Left renal cortex interstitium (tissue), 4 donors: ENCODE measurements at regions not wholly inside any gene's neighbourhood (a gene's known extent, or its start where the extent isn't known, plus 50 kb on each side); places are given as distances from the start of the nearest gene placed in this dataset.
"Not testable (repeated sequence)": the region's sequence is repeated elsewhere in the genome, so short reads cannot be mapped to it uniquely, and the experiment has no call there.

Experiments used
- DNase-seq, 4 donors: peaks; one replicate each; pipeline ENCODE4 v3.0.0-alpha.2; 2013; ENCODE audit warnings: low read depth in 4 of 4, low spot score in 2 of 4, missing footprints in 1 of 4

DNA sequence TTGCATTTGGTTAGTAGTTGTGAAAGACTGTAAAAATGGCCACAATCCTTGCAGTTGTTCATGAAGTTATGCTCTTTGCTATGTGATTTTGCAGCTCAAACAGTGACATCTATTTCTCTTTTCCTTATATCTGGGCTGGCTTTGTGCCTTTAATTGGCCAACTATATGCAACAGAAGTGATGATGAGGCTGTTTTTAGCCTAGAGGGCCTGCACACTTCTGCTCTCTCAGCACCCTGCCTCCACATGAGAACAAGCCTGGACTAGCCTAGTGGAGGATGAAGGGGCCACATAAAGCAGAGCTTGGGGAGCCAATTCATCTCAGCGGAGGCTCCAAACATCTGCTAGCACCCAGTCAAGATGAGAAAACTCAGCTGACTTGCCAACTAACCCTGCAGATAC, 339.8 kb downstream of the OMA1 start:
- DNase-seq: no peak

DNA sequence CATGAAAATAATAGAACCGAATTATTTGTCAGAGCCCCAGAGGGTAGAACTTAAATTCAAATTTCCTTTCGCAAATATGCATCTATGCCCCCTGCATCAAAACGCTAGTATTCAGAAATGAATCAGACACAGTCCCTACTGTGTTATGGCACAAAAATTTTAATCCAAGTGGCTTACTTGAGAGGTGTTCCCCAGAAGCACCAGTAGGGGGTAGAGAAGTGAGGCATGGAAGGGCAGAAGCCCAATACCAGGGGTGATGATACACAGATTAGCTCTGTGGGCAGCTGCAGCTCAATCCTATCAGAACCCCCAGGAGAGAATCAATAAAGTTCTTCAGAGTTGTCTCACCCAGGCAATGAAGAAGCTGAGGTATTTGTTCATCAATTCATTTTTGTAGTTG, 342.2 kb downstream of the OMA1 start:
- no peak for DNase-seq

DNA sequence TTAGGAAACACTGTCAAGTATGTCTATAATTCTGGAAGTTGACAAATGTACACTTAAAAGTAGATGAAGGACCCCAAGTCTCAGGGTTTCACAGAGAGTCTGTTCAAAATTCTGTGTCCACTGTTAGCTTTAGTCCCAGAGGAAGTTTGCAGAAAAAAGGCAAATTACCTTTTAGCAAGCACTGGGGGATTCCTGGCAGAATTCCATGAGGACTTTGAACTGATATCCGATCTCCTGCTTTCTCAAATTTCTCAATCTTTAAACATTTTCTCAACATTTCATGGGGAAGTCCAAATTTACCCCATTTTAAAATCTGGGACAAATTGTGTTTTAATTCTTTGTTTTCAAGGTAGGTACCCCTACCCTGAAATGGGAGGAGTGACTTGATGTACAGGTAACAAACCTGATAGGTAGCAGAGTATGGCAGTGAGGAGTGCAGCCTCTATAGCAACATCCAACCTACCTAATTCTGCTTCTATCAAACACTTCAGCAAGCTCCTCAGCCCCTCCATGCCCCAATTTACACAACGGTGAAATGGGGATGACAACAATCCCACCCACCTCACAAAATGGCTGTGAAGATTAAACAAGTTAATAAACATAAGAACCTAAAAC, 344.9 kb downstream of the OMA1 start:
- DNase-seq: no peak

DNA sequence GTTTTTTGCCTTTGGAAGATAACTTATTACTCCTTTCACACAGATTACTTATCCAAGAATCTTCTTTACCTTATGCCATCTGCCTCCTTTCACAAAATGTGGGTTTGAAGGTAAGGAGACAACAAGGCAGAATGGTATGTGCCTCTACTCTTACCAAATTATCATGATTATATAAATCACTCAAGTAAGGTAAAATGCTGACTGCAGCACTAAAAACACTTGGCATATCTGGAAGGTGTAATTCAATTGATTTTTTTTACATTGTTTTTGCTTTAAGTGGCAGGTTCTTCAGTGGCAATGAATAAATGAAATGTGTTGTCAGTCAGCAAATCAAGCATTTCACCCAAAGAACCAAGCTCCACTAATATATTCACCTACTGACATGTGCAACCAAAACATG, 346.1 kb downstream of the OMA1 start:
- DNase-seq: no peak

DNA sequence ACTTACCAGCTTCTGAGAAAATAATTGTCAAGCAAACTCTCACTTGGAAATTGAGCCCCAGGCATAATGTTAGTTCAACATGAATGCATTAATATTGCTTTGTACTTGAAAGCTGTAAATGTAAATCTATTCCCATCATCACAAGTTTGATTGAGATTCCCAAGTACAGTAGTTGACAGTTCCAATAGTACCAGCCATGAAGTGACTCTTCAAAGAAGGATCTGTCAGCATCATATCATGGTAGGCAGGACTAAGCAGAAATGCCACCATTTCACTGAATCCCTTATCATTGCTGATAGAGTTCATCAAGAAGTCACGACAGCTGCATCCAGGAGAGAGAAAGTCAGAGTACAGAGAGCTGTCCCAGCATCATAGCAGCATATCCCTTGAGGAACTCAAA, 348.7 kb downstream of the OMA1 start:
- DNase-seq: no peak

DNA sequence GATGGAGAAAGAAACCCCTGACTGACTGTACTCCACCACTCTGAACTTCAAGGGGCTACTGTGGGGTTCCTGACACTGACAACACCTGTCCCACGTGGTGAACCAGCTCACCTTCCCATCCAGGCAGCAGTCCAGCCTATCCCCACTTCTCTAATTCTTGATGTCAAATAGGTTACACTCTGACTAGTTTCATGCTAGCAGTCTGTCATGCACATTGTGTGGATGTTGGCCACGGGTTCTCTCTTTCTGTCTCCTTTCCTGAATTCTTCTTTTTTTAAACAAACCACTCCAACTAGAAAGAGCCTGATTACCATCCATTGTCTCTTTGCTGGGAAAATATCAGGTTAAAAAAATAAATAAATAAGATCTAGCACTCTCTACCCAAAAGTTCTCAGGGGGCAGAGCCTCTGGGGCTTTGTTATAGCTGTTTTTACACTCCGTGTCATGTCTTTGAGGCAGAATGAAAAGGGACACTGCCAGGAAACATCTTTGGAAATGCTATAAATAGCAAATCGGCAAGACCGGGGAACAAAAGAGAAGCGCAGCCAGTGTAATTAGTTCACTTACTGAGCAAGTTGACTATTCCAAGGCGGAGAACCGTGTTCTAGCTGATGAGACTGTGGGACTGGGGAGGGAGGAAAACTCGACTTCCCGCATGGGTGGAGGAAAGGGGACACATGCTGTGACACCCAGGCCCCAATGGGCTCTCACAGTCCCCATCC, 356.1 kb downstream of the OMA1 start:
- no peak for DNase-seq

DNA sequence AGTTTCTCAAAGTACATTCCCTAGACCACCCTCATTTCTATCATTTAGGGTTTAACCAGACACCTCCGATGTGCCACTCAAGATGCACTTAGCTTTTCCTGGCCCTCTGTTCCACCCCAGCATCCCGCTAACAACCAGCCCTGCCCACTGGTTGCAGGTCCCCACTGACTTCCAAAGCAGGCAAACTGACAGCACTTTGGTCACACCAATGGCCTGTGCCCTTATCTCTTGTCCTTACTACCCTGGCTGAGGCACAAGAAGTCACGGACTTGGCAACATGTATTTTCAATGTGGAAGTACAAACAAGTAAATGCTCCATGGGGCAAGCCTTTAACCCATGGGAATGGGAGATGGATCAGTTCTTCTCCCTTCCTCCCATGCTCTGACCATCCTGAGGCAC, 357.1 kb downstream of the OMA1 start:
- DNase-seq: no peak

DNA sequence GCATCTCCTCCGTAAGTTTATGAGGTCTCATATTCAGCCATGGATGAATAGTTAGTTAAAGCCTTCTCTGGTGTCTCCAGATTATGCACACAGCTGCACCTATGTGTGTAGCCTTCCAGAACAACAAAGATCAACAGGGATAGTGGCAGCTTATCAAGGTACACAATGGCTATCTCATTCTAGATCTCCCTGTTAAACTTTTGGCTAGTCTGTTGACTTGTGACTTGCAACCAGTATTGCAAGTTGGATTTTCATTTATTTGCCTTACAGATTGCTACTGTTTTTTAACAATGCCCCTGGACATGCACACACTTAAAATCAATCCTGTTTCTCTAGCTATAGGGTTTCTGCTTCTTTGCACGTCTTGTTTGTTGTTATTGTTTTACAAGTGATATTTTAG, 363.2 kb downstream of the OMA1 start:
- DNase-seq: no peak

DNA sequence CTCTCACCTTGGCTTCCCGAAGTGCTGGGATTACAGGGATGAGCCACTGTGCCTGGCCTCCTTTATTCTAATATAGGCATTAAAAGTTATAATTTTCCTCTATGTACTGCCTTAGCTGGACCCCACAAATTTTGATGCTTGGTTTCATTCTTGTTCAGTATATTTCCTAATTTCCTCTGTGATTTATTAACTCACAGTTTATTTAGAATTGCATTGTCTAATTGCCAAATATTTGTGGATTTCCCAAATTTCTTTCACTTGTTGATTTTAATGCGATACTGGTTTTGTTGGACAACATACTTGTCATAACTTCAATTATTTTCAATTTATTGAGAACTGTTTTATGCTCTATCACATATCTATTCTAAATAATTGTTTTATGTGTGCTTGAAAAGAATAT, 366.0 kb downstream of the OMA1 start:
- DNase-seq: no peak

DNA sequence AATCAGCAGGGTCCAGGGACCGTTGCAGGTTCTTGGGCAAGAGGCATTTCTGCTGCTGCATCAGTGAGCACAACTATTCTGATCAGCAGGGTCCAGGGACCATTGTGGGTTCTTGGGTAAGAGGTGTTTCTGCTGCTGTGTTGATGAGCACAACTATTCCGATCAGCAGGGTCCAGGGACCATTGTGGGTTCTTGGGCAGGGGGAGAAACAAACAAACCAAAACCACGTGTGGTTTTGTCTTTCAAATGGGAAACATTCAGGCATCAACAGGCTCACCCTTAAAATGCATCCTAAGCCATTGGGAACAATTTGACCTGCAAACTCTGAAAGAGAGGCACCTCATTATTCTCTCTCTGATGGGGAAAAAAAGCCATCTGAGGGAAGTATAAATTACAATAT, 377.4 kb downstream of the OMA1 start:
- not testable (repeated sequence) for DNase-seq

DNA sequence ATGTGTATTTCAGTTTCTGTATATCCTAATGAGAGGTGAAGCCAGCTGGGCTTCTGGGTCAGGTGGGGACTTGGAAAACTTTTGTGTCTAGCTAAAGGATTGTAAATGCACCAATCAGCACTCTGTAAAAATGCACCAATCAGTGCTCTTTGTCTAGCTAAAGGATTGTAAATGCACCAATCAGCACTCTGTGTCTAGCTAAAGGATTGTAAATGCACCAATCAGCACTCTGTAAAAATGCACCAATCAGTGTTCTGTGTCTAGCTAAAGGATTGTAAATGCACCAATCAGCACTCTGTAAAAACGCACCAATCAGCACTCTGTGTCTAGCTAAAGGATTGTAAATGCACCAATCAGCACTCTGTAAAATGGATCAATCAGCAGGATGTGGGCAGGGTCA, 379.4 kb downstream of the OMA1 start:
- DNase-seq: not testable (repeated sequence)

DNA sequence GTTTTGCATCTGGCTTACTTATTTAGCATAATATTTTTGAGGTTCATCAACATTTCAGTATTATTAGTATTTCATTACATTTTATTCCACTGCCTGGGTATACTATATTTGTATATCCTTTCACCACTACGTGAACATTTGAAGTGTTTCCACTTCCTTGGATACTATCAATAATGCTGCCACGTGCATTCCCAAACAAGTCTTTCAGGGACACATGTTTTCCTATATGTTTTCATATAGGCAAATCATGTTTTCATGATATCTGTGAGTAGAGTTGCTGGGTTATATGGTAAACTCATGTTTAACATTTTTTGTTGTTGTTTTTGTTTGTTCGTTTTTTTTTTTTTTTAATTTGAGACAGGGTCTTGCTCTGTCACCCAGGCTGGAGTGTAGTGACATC, 380.1 kb downstream of the OMA1 start:
- no peak for DNase-seq

DNA sequence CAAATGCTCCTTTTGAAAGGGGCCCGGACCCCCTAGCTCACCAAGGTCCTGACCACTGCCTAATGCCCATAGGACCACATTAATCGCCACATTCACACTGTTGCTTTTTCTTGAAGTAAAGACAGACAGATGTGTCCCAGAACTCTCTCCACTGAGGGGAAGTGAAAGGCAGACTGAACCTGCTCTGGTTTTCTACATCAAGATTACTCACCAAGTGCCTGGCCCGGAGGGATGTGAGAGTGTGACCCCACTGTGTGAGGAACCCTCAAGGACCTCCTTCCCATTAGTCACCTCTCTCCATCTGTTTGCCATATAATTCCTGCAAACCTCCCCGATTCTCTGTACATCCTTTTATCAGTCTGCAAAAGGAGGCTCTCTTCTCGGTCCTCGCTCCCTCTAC, 381.5 kb downstream of the OMA1 start:
- no peak for DNase-seq

DNA sequence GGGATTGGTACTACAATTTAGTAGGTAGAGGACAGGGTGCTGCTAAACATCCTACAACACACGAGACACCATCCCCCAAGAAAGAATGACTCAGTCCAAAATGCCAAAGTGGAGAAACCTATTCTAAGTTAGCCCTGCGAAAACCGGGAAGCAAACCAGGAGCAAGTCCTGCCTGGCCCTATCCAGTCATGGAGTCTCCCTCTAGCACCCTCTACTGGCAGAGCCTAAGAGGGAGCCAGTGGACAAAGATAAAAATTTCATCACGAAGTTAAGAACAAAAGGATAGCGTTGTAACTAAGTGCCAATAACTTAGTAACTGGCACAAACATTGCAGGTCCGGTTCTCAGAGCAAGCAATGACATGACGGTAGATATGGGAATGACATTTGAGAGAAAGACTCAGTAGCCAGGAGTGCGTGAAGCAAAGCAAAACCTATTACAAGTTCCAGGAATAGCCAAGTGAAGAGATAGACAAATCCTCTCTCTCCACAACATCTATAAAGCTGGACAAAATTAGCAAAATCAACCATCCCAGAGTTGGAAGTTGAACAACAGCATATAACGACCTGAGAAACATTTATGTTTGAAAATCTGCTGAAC, 383.5 kb downstream of the OMA1 start:
- DNase-seq: peak; percentile 29 to 71 (median 38)

DNA sequence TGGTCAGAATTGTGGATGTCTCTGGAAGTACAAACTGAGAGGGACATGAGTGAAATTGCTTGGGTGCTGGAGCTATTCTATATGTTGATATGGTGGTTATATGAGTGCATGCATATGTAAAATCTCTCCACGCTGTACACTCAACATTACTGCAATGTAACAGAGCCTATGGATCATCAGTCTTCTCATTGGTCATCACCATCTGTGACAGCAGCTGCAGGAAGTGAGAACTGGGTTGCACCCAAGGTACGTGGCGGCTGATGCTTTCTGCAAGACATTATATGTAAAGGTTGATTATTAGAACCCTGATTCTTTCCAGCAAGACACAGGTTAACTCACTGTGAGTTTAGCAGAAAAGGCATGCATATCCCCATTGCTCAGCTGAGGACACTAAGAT, 387.1 kb downstream of the OMA1 start:
- no peak for DNase-seq

DNA sequence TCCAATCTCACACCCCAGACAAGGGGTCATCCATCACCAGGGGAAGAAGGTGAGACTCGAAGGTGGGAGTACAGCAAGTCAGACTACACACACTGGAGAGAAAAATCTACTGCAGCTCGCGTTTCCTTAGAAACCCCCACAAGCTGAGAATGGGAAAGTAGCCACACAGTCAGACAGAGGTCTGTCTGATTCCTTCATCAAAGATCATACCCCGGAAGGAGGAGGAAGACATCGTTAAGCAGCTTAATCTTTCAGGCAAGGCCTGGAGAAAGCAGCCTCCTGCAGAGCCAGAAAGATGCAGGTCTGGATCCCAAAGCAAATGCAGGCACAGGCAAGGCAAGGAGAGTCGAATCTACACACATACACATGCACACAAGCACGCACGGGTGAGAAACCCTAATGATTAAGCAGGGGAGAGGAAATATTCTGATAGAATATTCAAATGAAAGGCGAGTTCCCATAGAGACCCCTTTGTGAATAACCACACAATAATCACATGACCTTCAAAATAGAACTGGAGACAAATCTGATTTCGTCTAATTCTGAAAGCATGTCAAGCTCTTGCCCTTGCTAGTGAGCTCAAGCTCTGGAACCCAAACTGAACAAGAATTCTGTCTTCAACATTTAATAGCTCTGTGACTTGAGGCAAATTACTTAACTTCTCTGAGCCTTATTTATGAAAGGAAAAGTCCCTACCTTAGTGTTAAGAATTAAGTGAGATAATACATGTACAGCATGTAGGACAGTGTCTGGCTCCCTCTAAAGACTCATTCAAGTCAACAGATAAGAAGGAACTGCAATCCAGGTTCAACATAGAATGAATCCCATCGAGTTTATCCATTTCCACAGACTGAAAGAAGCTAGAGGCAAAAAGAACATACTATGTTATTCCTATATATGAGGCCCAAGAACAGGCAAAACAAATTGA, 387.8 kb downstream of the OMA1 start:
- no peak for DNase-seq

DNA sequence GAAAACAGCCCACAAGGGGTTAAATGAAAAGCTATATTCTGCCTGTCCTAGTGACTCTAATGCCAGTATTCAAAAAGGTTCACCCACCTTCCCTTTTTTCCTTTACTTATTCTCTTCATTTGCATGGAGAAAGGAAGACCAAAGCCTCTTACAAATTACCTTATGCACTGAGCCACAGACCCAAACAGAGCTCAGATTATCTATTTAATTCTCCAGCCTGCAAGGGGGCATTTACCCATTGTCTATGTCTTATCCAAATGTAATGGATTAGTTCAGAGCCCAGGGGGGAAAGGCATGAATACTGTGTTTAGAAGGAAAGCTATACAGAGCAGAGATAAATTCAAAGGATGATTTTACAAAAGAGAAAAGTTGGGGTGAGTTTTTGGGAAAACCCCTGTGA, 388.5 kb downstream of the OMA1 start:
- no peak for DNase-seq

DNA sequence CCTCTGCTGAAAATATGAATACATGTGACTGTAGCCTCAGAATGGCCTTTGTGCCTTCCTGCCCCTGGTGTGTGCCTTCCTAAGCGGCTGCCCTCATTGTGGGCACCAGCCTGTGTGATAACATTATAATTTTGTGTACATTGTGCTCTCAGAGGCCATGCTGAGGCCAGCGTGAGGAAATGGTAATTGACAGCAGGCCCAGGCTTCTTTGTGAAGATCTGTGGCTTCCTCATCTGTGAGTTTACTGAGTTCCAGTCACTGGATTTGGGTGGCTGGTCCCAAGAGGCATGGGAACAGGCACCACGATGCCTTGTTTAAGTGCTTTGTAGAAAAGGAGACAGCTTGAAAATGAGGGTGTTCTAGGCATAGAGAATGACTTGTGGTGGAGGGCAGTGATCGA, 389.3 kb downstream of the OMA1 start:
- no peak for DNase-seq

DNA sequence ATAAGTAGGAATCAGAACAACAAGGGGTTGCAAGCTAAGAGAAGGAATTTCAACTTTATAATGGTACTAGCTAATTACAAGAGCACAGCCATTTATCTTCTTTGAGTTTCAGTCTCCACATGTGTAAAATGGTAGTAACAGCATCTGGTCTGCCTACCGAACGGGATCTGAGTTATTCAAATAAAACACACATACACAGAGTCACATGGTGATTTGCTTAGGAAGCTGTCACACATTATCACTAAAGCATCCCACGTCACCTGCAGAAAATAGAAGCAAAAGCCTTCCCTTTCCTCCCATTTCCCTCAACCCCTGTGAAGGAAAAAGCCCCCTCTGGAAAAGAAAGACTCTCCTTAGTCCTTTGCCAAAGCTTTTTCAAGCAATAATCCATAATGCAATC, 389.7 kb downstream of the OMA1 start:
- no peak for DNase-seq

DNA sequence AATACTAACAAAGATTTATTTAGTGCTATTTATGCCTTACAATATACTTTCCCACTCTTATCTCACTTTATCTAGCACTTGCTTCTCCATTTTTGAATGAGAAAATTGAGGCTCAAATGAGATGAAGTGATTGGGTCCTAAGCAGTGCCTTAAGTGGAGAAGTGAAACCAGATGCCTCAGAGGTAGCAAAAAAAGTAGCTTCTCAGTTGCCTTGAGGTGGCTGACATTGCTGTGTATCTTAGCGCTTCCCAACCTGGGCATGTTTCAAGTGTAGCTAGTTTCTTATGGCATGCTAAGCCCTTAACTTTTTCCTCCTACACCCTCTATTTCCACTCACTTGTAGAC, 390.4 kb downstream of the OMA1 start:
- DNase-seq: no peak

DNA sequence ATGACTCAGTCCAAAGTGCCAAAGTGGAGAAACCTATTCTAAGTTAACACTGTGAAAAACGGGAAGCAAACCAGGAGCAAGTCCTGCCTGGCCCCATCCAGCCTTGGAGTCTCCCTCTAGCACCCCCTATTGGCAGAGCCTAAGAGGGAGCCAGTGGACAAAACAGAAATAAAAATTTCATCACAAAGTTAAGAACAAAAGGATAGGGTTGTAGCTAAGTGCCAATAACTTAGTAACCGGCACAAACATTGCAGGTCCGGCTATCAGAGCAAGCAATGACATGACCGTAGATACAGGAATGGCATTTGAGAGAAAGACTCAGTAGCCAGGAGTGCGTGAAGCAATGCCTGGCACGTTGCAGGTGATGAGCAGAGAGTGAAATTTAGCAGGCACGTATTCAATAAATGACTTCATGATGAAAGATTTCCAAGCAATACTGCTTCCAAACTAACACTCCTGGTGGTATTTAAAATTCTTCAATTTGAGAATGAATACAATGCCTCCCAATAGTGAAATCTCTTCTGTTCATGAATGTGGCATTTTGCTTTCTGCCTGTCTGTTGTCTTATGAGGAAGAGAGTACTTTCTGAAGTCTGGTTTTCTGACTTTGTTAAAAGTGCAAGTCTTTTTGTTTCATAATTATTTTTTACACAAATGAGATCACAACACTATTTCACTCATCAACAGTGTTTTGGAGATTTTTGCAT, 391.0 kb downstream of the OMA1 start:
- no peak for DNase-seq
